DOHH2 (cell line): ENCODE measurements at regions not wholly inside any gene's neighbourhood (a gene's known extent, or its start where the extent isn't known, plus 50 kb on each side); places are given as distances from the start of the nearest gene placed in this dataset.

Experiments used
- H3F3A ChIP-seq: fragments of 200-600 bp; sonication (generic), shearing (Covaris generic); 2 replicates; pipeline ENCODE4 v1.6.0; 2016; ENCODE audit warnings: antibody characterized with exemption, mild to moderate bottlenecking; ENCODE audit not compliant: control insufficient read depth, insufficient read depth
- H3K27ac ChIP-seq: fragments of 200-600 bp; sonication (generic); 2 replicates; pipeline ENCODE4 v1.5.1; 2014; ENCODE audit warnings: low read depth, mild to moderate bottlenecking, low read length, moderate library complexity
- H3K27me3 ChIP-seq: fragments of 200-600 bp; sonication (generic); 2 replicates; pipeline ENCODE4 v1.6.1; 2014; ENCODE audit warnings: mild to moderate bottlenecking, low read length, mixed read lengths; ENCODE audit not compliant: control insufficient read depth
- H3K36me3 ChIP-seq: fragments of 200-600 bp; sonication (generic); 2 replicates; pipeline ENCODE4 v1.6.1; 2014; ENCODE audit warnings: mild to moderate bottlenecking, low read length, moderate library complexity, mixed read lengths; ENCODE audit not compliant: control insufficient read depth
- H3K4me1 ChIP-seq: fragments of 200-600 bp; sonication (generic); 2 replicates; pipeline ENCODE4 v1.6.1; 2014; ENCODE audit warnings: mild to moderate bottlenecking, low read length, mixed read lengths; ENCODE audit not compliant: control insufficient read depth
- H3K4me2 ChIP-seq: fragments of 200-600 bp; sonication (generic); 2 replicates; pipeline ENCODE4 v1.6.0; 2014; ENCODE audit warnings: mild to moderate bottlenecking, low read length, moderate library complexity
- H3K4me3 ChIP-seq: fragments of 200-600 bp; sonication (generic); 2 replicates; pipeline ENCODE4 v1.5.1; 2014; ENCODE audit warnings: mild to moderate bottlenecking, low read length, mixed read lengths
- H3K79me2 ChIP-seq: fragments of 200-600 bp; sonication (generic); 2 replicates; pipeline ENCODE4 v1.6.1; 2014; ENCODE audit warnings: mild to moderate bottlenecking, low read length, mixed read lengths; ENCODE audit not compliant: control insufficient read depth
- H3K9me2 ChIP-seq: fragments of 200-600 bp; sonication (generic); replicated peaks from 2 replicates; pipeline ENCODE4 v1.6.1; 2014; ENCODE audit warnings: mild to moderate bottlenecking, low read length, mixed read lengths; ENCODE audit not compliant: control insufficient read depth
- H3K9me3 ChIP-seq: fragments of 200-600 bp; sonication (generic); 2 replicates; pipeline ENCODE4 v1.6.1; 2014; ENCODE audit warnings: antibody characterized with exemption, low read length, mixed read lengths; ENCODE audit not compliant: control insufficient read depth, insufficient read depth
- H4K20me1 ChIP-seq: fragments of 200-600 bp; sonication (generic); 2 replicates; pipeline ENCODE4 v1.6.0; 2014; ENCODE audit warnings: low read depth, mild to moderate bottlenecking, antibody characterized with exemption, low read length, moderate library complexity; ENCODE audit not compliant: control insufficient read depth, insufficient read depth
- EZH2phosphoT487 ChIP-seq: fragments of 200-600 bp; sonication (generic); IDR thresholded peaks from 2 replicates; pipeline ENCODE4 v1.6.1; 2017; ENCODE audit warnings: borderline replicate concordance, mild to moderate bottlenecking, antibody characterized with exemption, low read length, moderate library complexity, mixed read lengths
- TF ChIP-seq, protein P1 (sequence below): fragments of 200-600 bp; sonication (generic); IDR thresholded peaks from one replicate; pipeline ENCODE4 v1.5.1; 2014; ENCODE audit warnings: antibody characterized with exemption, mild to moderate bottlenecking, low read depth, low read length; ENCODE audit not compliant: poor library complexity, severe bottlenecking

DNA sequence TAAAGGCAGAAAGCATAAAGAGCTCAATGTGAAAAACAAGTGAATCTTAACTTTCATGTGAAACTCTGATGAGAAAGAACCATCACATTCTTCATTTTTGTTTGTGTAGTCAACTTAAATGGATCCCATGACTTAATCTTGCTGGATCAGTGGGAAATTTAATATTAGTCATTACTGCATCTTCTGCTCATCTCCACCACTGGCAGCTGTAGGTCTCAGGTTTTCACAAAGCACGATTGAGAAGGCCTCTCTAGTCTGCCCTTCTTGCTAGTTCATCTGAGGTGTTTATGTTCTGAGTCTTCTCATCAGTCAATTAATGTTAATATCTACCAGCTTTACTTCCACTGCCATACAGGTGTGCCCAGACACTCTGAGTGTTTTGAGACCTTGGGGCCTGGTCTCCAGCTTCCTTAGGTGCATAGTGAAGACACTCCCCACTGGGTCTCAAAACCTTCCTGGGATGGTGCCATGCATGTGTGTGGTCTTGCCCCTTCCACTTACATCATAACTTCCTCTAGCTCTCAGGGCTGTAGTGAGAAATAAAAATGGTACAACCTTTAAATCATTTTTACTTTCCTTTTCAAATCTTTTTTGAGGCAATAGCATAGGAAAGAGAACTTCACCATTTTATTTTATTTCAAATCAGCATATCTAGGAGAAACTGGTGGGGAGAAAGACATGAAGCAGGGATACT is 421.6 kb upstream of the CBLB start:
- no peaks in the 10 kb centered on the region for H3K27me3 ChIP-seq
- H3K4me2 ChIP-seq: no peak overlapping the region
- H3K36me3 ChIP-seq: no peaks in the 10 kb centered on the region
- no peak overlapping the region for H3K27ac ChIP-seq
- no peaks in the 10 kb centered on the region for H3K79me2 ChIP-seq
- H3K9me2 ChIP-seq: no peaks in the 10 kb centered on the region
- H3F3A ChIP-seq: no peaks in the 10 kb centered on the region
- H3K4me3 ChIP-seq: no peak overlapping the region
- TF ChIP-seq EZH2phosphoT487: no peak
- TF ChIP-seq, protein P1, sequence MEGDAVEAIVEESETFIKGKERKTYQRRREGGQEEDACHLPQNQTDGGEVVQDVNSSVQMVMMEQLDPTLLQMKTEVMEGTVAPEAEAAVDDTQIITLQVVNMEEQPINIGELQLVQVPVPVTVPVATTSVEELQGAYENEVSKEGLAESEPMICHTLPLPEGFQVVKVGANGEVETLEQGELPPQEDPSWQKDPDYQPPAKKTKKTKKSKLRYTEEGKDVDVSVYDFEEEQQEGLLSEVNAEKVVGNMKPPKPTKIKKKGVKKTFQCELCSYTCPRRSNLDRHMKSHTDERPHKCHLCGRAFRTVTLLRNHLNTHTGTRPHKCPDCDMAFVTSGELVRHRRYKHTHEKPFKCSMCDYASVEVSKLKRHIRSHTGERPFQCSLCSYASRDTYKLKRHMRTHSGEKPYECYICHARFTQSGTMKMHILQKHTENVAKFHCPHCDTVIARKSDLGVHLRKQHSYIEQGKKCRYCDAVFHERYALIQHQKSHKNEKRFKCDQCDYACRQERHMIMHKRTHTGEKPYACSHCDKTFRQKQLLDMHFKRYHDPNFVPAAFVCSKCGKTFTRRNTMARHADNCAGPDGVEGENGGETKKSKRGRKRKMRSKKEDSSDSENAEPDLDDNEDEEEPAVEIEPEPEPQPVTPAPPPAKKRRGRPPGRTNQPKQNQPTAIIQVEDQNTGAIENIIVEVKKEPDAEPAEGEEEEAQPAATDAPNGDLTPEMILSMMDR: no peak
- H4K20me1 ChIP-seq: no peaks in the 10 kb centered on the region
- H3K4me1 ChIP-seq: no peaks in the 10 kb centered on the region
- no peaks in the 10 kb centered on the region for H3K9me3 ChIP-seq

DNA sequence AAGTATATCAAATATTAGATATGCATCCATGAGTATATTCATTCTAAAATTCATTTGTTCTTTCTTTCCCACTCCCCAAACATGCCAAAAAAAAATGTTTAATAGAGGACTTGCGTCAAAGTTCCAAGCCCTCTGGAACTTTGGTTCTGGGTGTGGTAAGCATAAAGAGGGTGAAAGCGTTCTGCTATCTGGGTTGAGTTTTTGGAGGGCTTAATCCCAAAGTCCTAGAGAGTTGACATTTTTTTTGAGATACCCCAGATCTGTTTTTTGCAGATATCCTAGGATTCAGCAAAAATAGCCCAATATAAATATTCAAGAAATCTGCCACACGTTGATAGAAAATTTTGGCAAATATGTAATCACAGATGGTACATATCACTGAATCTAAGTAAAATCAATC is 424.3 kb upstream of the CBLB start:
- H3K79me2 ChIP-seq: no peaks in the 10 kb centered on the region
- no peaks in the 10 kb centered on the region for H3K9me2 ChIP-seq
- H3K36me3 ChIP-seq: no peaks in the 10 kb centered on the region
- H3K9me3 ChIP-seq: no peaks in the 10 kb centered on the region
- TF ChIP-seq, protein P1: no peak
- TF ChIP-seq EZH2phosphoT487: no peak
- no peaks in the 10 kb centered on the region for H3F3A ChIP-seq
- H3K4me2 ChIP-seq: no peak overlapping the region
- no peaks in the 10 kb centered on the region for H3K27me3 ChIP-seq
- H3K4me1 ChIP-seq: no peaks in the 10 kb centered on the region
- H4K20me1 ChIP-seq: no peaks in the 10 kb centered on the region
- H3K4me3 ChIP-seq: no peak overlapping the region
- no peak overlapping the region for H3K27ac ChIP-seq

DNA sequence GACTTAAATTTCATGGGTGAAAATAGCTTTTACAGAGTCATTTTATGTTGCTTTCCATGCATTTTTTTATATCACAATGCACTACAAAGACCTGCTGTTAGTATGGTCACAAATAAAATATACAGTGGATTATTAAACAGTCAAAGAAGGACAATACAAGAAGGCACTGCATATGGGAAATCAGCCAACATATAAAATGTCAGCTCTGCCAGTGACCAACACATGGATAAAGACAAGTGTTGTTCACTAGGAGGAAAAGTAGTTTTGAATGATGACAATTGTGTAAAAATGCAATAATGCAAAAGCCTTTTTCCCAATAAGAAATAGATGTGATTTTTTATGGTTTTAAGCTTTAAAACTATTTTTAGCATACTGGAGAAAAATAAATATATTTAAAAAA is 425.3 kb upstream of the CBLB start:
- Histone ChIP-seq H3K27me3 (no peaks in the 10 kb centered on the region), H3F3A (no peaks in the 10 kb centered on the region), H3K27ac (no peak overlapping the region), H3K4me3 (no peak overlapping the region), H3K9me3 (no peaks in the 10 kb centered on the region), H3K36me3 (no peaks in the 10 kb centered on the region), H4K20me1 (no peaks in the 10 kb centered on the region), H3K4me2 (no peak overlapping the region), H3K79me2 (no peaks in the 10 kb centered on the region), H3K9me2 (no peaks in the 10 kb centered on the region), H3K4me1 (no peaks in the 10 kb centered on the region)
- no peak for TF ChIP-seq EZH2phosphoT487
- TF ChIP-seq, protein P1: no peak
